ENCODE measurements at regions not wholly inside any gene's neighbourhood (a gene's known extent, or its start where the extent isn't known, plus 50 kb on each side); places are given as distances from the start of the nearest gene placed in this dataset.

GRCh38 chr10:58106211-58107035, 161.3 kb downstream of the IPMK start:
- no peak for DNase-seq (ENCODE audit: low read depth)
- H3K4me3 ChIP-seq (replicated peaks; ENCODE audit: low read depth, low read length), result no peak overlapping the region
- TF ChIP-seq, protein P1, sequence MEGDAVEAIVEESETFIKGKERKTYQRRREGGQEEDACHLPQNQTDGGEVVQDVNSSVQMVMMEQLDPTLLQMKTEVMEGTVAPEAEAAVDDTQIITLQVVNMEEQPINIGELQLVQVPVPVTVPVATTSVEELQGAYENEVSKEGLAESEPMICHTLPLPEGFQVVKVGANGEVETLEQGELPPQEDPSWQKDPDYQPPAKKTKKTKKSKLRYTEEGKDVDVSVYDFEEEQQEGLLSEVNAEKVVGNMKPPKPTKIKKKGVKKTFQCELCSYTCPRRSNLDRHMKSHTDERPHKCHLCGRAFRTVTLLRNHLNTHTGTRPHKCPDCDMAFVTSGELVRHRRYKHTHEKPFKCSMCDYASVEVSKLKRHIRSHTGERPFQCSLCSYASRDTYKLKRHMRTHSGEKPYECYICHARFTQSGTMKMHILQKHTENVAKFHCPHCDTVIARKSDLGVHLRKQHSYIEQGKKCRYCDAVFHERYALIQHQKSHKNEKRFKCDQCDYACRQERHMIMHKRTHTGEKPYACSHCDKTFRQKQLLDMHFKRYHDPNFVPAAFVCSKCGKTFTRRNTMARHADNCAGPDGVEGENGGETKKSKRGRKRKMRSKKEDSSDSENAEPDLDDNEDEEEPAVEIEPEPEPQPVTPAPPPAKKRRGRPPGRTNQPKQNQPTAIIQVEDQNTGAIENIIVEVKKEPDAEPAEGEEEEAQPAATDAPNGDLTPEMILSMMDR (IDR thresholded peaks at IDR 0.05; ENCODE audit: low read length, missing control alignments), result no peak

- TF ChIP-seq, protein P1 (IDR thresholded peaks at IDR 0.05; ENCODE audit: low read length, missing control alignments), result no peak
- no peak overlapping the region for H3K4me3 ChIP-seq (replicated peaks; ENCODE audit: low read depth, low read length)
- no peak for DNase-seq (ENCODE audit: low read depth)
Observed at GRCh38 chr10:58104351-58104751, 163.3 kb downstream of the IPMK start.

- H3K4me3 ChIP-seq (replicated peaks; ENCODE audit: low read depth, low read length), result no peak overlapping the region
- TF ChIP-seq, protein P1 (IDR thresholded peaks at IDR 0.05; ENCODE audit: low read length, missing control alignments), result no peak
- DNase-seq (ENCODE audit: low read depth), result no peak
Observed at GRCh38 chr10:58102897-58103296, 164.8 kb downstream of the IPMK start.

DNA sequence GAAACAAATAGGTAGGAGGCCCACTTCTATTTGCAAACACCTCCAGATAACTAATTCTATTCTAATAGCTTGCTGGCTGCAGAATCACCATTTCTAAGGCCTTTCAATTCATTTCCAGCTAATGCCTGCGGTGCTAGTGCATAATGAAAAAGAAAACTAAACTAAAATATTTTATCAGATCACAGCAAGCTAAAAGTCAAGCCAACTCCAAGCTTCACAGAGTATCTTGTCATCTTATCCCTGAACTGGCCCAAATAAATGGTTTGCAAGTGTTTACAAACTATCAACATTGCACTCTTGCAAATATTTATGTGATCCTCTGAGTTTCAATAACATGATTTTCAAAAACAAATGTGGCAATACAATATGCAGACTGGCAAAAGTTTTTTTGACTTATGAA, 166.0 kb downstream of the IPMK start:
- no peak for DNase-seq (ENCODE audit: low read depth)
- TF ChIP-seq, protein P1 (IDR thresholded peaks at IDR 0.05; ENCODE audit: low read length, missing control alignments), result no peak
- no peak overlapping the region for H3K4me3 ChIP-seq (replicated peaks; ENCODE audit: low read depth, low read length)

DNA sequence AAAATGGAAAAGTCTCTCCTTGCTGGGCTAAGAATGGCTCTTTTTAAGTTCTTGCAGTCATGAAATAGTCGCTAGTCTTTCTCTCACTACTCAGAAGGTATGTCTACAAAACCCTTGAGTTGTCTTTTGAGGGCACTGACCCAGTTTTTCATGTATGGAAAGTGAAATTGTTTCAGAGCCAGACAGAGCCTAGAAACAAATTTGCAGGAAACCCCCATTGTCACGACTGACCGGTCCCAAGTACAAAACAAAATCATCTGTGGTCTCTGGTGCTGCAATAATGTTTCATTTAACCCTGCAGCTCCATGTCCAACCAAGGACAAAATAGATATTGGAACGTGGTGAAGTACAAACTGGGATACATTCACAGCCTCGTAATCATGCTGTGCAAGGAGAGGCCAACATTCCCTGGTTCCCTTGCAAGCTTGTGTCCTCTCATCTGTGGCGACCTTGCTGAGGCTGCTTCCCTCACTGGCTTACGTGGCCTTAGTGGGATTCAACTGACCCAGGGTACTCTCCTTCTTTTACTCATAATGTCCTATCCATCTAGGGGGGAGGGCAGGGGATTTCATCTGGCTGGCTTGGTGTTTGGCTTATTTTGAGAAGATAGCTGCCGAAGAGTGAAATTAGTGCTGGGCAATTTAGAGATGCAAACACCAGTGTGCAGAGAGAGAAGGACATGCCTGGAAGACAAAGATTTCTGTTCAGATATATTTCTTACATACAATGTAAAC, 172.5 kb downstream of the IPMK start:
- TF ChIP-seq, protein P1 (IDR thresholded peaks at IDR 0.05; ENCODE audit: low read length, missing control alignments), result no peak

DNA sequence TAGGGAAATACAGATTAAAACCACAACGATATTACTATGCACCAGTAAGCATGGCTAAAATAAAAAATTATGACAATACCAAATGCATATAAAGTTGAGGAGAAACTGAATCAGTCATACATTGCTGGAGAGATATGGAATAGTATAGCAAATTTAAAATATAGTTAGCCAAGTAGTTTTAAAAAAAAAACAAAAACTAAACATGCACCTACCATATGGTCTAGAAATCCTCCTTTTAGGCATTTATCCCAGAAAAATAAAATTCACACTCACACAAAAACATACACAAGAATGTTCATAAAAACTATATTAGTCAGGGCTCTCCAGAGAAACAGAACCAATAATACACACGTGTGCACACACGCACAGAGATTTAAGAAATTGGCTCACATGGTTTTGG, 175.8 kb downstream of the IPMK start:
- H3K4me3 ChIP-seq (replicated peaks; ENCODE audit: low read depth, low read length), result no peak overlapping the region
- TF ChIP-seq, protein P1 (IDR thresholded peaks at IDR 0.05; ENCODE audit: low read length, missing control alignments), result no peak
- no peak for DNase-seq (ENCODE audit: low read depth)

More for the DNA sequence above, 172.5 kb downstream of the IPMK start:
- DNase-seq (ENCODE audit: low read depth), result no peak
- H3K4me3 ChIP-seq (replicated peaks; ENCODE audit: low read depth, low read length), result no peak overlapping the region
